Adipocyte (in vitro differentiated cells): ENCODE measurements at regions not wholly inside any gene's neighbourhood (a gene's known extent, or its start where the extent isn't known, plus 50 kb on each side); places are given as distances from the start of the nearest gene placed in this dataset.

Experiments
- DNase-seq: peaks from one replicate; pipeline ENCODE4 v3.0.0-alpha.2; 2015; ENCODE audit warnings: low read depth
- H3K27me3 ChIP-seq: replicated peaks from 2 replicates; pipeline ENCODE4 v1.7.0; 2013; ENCODE audit warnings: mild to moderate bottlenecking, low read length, moderate library complexity; ENCODE audit not compliant: control insufficient read depth, insufficient read depth
- H3K36me3 ChIP-seq: 2 replicates; pipeline ENCODE4 v1.7.0; 2013; ENCODE audit warnings: low read length, mild to moderate bottlenecking, moderate library complexity; ENCODE audit not compliant: control insufficient read depth, insufficient read depth, severe bottlenecking
- H3K4me1 ChIP-seq: 2 replicates; pipeline ENCODE4 v1.7.0; 2013; ENCODE audit warnings: mild to moderate bottlenecking, low read length, moderate library complexity; ENCODE audit not compliant: control insufficient read depth, insufficient read depth
- H3K4me3 ChIP-seq: 2 replicates; pipeline ENCODE4 v1.7.0; 2013; ENCODE audit warnings: mild to moderate bottlenecking, low read length, moderate library complexity
- H3K9ac ChIP-seq: 2 replicates; pipeline ENCODE4 v1.7.0; 2013; ENCODE audit warnings: mild to moderate bottlenecking, low read length, moderate library complexity
- H3K9me3 ChIP-seq: 2 replicates; pipeline ENCODE4 v1.7.0; 2013; ENCODE audit warnings: mild to moderate bottlenecking, low read length, moderate library complexity; ENCODE audit not compliant: control insufficient read depth

- no peak for DNase-seq
- Histone ChIP-seq H3K36me3 (no peaks in the 10 kb centered on the region), H3K4me1 (peaks cover 15% of the 10 kb centered on the region), H3K9me3 (no peaks in the 10 kb centered on the region), H3K9ac (no peak overlapping the region), H3K4me3 (no peak overlapping the region), H3K27me3 (peaks cover 4% of the 10 kb centered on the region)
Observed at GRCh38 chr6:156599366-156599765, 177.8 kb upstream of the ARID1B start.

DNA sequence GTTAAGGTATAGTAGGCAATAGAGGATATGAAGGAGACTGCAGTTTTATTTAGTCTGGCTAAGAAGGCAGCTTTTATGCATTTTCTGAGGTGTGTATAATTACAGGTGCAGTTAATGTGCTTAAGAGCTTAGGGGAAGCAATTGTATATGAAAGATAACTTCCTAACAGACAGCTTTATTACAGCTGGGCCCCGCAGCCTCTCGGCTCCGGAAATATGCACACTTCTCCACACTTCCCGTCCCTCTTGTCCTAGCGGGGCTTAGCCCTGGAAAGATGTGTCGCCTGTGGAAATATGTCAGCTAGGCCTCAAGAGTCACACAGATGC is 178.4 kb upstream of the ARID1B start:
- Histone ChIP-seq H3K27me3 (peaks cover 4% of the 10 kb centered on the region), H3K9ac (no peak overlapping the region), H3K4me1 (peaks cover 15% of the 10 kb centered on the region), H3K9me3 (peaks cover under 1% of the 10 kb centered on the region), H3K36me3 (no peaks in the 10 kb centered on the region), H3K4me3 (no peak overlapping the region)
- DNase-seq = no peak

GRCh38 chr6:156598071-156598854 is 178.9 kb upstream of the ARID1B start:
- peaks cover 15% of the 10 kb centered on the region for H3K4me1 ChIP-seq
- H3K27me3 ChIP-seq = peaks cover 4% of the 10 kb centered on the region
- H3K36me3 ChIP-seq = no peaks in the 10 kb centered on the region
- H3K4me3 ChIP-seq = no peak overlapping the region
- DNase-seq = no peak
- H3K9me3 ChIP-seq = peaks cover 5% of the 10 kb centered on the region
- no peak overlapping the region for H3K9ac ChIP-seq

GRCh38 chr6:156597095-156597494 is 180.1 kb upstream of the ARID1B start:
- H3K36me3 ChIP-seq = no peaks in the 10 kb centered on the region
- H3K9ac ChIP-seq = no peak overlapping the region
- H3K4me1 ChIP-seq = peaks cover 15% of the 10 kb centered on the region
- no peak overlapping the region for H3K4me3 ChIP-seq
- H3K9me3 ChIP-seq = peaks cover 5% of the 10 kb centered on the region
- peaks cover 4% of the 10 kb centered on the region for H3K27me3 ChIP-seq
- DNase-seq = no peak

- peaks cover 7% of the 10 kb centered on the region for H3K27me3 ChIP-seq
- DNase-seq = no peak
Observed at GRCh38 chr6:156595476-156595875, 181.7 kb upstream of the ARID1B start.

GRCh38 chr6:156593893-156594292 is 183.3 kb upstream of the ARID1B start:
- H3K27me3 ChIP-seq = peaks cover 11% of the 10 kb centered on the region
- no peak overlapping the region for H3K4me3 ChIP-seq
- peaks cover 5% of the 10 kb centered on the region for H3K9me3 ChIP-seq
- DNase-seq = no peak
- H3K4me1 ChIP-seq = no peaks in the 10 kb centered on the region
- H3K9ac ChIP-seq = no peak overlapping the region
- no peaks in the 10 kb centered on the region for H3K36me3 ChIP-seq

More at GRCh38 chr6:156595476-156595875, 181.7 kb upstream of the ARID1B start:
- Histone ChIP-seq H3K9ac (no peak overlapping the region), H3K9me3 (peaks cover 5% of the 10 kb centered on the region), H3K4me3 (no peak overlapping the region), H3K36me3 (no peaks in the 10 kb centered on the region), H3K4me1 (peaks cover 7% of the 10 kb centered on the region)

GRCh38 chr6:156593127-156593526 is 184.1 kb upstream of the ARID1B start:
- no peaks in the 10 kb centered on the region for H3K4me1 ChIP-seq
- no peak overlapping the region for H3K4me3 ChIP-seq
- H3K27me3 ChIP-seq = peaks cover 11% of the 10 kb centered on the region
- peaks cover 5% of the 10 kb centered on the region for H3K9me3 ChIP-seq
- no peaks in the 10 kb centered on the region for H3K36me3 ChIP-seq
- no peak overlapping the region for H3K9ac ChIP-seq
- no peak for DNase-seq

- H3K9ac ChIP-seq = no peak overlapping the region
- H3K27me3 ChIP-seq = peaks cover 12% of the 10 kb centered on the region
- peaks cover 7% of the 10 kb centered on the region for H3K9me3 ChIP-seq
- H3K36me3 ChIP-seq = no peaks in the 10 kb centered on the region
- no peaks in the 10 kb centered on the region for H3K4me1 ChIP-seq
- DNase-seq = no peak
- H3K4me3 ChIP-seq = no peak overlapping the region
Observed at GRCh38 chr6:156590482-156590881, 186.7 kb upstream of the ARID1B start.

GRCh38 chr6:156589281-156589680 is 187.9 kb upstream of the ARID1B start:
- Histone ChIP-seq H3K9me3 (peaks cover 8% of the 10 kb centered on the region), H3K36me3 (no peaks in the 10 kb centered on the region), H3K9ac (no peak overlapping the region), H3K4me3 (no peak overlapping the region), H3K4me1 (no peaks in the 10 kb centered on the region), H3K27me3 (peaks cover 12% of the 10 kb centered on the region)
- DNase-seq = peak; percentile 82

GRCh38 chr6:156587751-156588301 is 189.4 kb upstream of the ARID1B start:
- no peak overlapping the region for H3K4me3 ChIP-seq
- H3K27me3 ChIP-seq = peaks cover 12% of the 10 kb centered on the region
- DNase-seq = no peak
- H3K4me1 ChIP-seq = no peaks in the 10 kb centered on the region
- no peak overlapping the region for H3K9ac ChIP-seq
- peaks cover 3% of the 10 kb centered on the region for H3K9me3 ChIP-seq
- no peaks in the 10 kb centered on the region for H3K36me3 ChIP-seq

- H3K9me3 ChIP-seq = peaks cover 3% of the 10 kb centered on the region
- peaks cover 12% of the 10 kb centered on the region for H3K27me3 ChIP-seq
- H3K9ac ChIP-seq = no peak overlapping the region
- no peak overlapping the region for H3K4me3 ChIP-seq
- DNase-seq = no peak
- H3K4me1 ChIP-seq = no peaks in the 10 kb centered on the region
- no peaks in the 10 kb centered on the region for H3K36me3 ChIP-seq
Observed at GRCh38 chr6:156587071-156587470, 190.1 kb upstream of the ARID1B start.
